Breast epithelium (tissue), 3 donors: ENCODE measurements at regions not wholly inside any gene's neighbourhood (a gene's known extent, or its start where the extent isn't known, plus 50 kb on each side); places are given as distances from the start of the nearest gene placed in this dataset.
"Not testable (repeated sequence)": the region's sequence is repeated elsewhere in the genome, so short reads cannot be mapped to it uniquely, and the experiment has no call there.

Experiments
- CTCF ChIP-seq, 3 donors: fragments of 450-650 bp; IDR thresholded peaks; one replicate each; pipeline ENCODE4 v1.5.1; 2016 to 2017; ENCODE audit warnings: antibody characterized with exemption in 3 of 3, mild to moderate bottlenecking in 3 of 3, moderate library complexity in 3 of 3
- POLR2A ChIP-seq: fragments of 450-650 bp; IDR thresholded peaks from one replicate; pipeline ENCODE4 v1.6.1; 2016; ENCODE audit warnings: antibody characterized with exemption, mild to moderate bottlenecking, moderate library complexity

GRCh38 chrX:103432841-103433240, 56.5 kb downstream of the BEX3 start:
- not testable (repeated sequence) for TF ChIP-seq POLR2A; CTCF (IDR thresholded peaks at IDR 0.05)
